Neural crest cell (in vitro differentiated cells): ENCODE measurements at regions not wholly inside any gene's neighbourhood (a gene's known extent, or its start where the extent isn't known, plus 50 kb on each side); places are given as distances from the start of the nearest gene placed in this dataset.

ENCODE experiments used
- DNase-seq: peaks from one replicate; pipeline ENCODE4 v3.0.0; 2021; ENCODE audit warnings: low read depth, mixed read lengths, low spot score
- H3K27ac Mint-ChIP-seq: one replicate; pipeline ENCODE4 v1.8.0; 2021; ENCODE audit warnings: mild to moderate bottlenecking, mixed read lengths; ENCODE audit not compliant: unreplicated experiment
- H3K27me3 Mint-ChIP-seq: 2 replicates; pipeline ENCODE4 v1.8.0; 2021; ENCODE audit warnings: low read depth, mild to moderate bottlenecking, mixed read lengths
- H3K36me3 Mint-ChIP-seq: 2 replicates; pipeline ENCODE4 v1.8.0; 2021; ENCODE audit warnings: low read depth, mild to moderate bottlenecking, mixed read lengths
- H3K4me1 Mint-ChIP-seq: 2 replicates; pipeline ENCODE4 v1.8.0; 2021; ENCODE audit warnings: mixed read lengths
- H3K4me3 Mint-ChIP-seq: one replicate; pipeline ENCODE4 v1.8.0; 2021; ENCODE audit warnings: mild to moderate bottlenecking, mixed read lengths
- H3K9me3 Mint-ChIP-seq: 2 replicates; pipeline ENCODE4 v1.8.0; 2021; ENCODE audit warnings: mixed read lengths
- TF ChIP-seq, protein P1 (sequence below): fragments of 200-600 bp; sonication (generic); conservative IDR thresholded peaks from 2 replicates; pipeline ENCODE4 v1.5.0; 2021; ENCODE audit warnings: antibody characterized with exemption, mild to moderate bottlenecking

DNA sequence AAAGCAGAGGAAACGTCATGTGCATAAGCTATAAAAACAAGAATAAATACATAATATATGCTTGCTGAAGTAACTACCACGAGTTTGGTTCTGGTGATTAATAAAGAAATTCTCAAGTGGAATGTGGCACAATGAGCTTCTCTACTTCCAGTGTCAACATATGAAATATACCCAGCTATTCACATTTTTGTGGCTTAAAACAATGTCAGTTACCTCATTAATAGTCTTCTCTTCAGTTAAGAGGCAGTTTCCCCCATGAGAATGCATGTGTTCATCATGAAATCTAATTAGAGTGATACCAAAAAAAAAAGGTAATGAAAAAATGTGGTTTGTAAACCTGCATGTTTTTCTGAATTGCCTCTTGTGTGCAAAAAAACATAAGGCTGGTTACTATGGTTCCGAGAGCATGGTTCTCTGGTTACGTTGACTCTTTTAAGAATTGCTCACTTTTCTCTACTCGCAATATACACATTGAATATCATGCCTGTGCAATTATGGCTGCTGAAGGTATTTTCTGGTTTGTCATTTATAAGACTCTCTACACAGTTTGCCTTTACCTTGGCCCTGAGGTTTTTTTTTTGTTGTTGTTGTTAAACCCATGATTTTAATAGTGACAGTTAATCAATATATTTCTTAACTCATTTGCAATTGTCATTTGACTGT is 108.2 kb downstream of the PCDH7 start:
- no peaks in the 10 kb centered on the region for H3K9me3 Mint-ChIP-seq
- no peaks in the 10 kb centered on the region for H3K4me1 Mint-ChIP-seq
- no peak for DNase-seq
- H3K27me3 Mint-ChIP-seq, result no peaks in the 10 kb centered on the region
- TF ChIP-seq, protein P1, sequence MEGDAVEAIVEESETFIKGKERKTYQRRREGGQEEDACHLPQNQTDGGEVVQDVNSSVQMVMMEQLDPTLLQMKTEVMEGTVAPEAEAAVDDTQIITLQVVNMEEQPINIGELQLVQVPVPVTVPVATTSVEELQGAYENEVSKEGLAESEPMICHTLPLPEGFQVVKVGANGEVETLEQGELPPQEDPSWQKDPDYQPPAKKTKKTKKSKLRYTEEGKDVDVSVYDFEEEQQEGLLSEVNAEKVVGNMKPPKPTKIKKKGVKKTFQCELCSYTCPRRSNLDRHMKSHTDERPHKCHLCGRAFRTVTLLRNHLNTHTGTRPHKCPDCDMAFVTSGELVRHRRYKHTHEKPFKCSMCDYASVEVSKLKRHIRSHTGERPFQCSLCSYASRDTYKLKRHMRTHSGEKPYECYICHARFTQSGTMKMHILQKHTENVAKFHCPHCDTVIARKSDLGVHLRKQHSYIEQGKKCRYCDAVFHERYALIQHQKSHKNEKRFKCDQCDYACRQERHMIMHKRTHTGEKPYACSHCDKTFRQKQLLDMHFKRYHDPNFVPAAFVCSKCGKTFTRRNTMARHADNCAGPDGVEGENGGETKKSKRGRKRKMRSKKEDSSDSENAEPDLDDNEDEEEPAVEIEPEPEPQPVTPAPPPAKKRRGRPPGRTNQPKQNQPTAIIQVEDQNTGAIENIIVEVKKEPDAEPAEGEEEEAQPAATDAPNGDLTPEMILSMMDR, result no peak
- H3K27ac Mint-ChIP-seq, result no peak overlapping the region
- no peaks in the 10 kb centered on the region for H3K36me3 Mint-ChIP-seq
- H3K4me3 Mint-ChIP-seq, result no peak overlapping the region

DNA sequence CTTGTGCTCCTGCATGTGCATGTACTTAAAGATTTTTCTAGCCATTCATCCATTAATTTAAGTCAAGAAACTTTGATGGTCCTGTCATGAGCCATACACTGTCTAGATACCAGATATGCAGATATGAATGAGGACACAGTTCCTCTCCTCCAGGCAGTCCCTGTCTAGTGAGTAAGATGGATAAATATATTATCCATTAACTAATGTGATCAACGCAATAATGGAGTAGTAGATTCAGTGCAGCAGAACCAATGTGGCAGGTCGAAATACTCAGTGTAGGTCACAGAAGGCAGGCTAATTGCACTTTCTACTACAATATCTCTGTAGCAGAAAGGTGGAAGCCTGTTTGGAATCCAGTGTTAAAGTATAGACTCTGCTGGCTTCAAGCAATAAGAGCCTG is 112.5 kb downstream of the PCDH7 start:
- Mint-ChIP-seq H3K36me3 (no peaks in the 10 kb centered on the region), H3K27me3 (no peaks in the 10 kb centered on the region), H3K9me3 (no peaks in the 10 kb centered on the region), H3K4me3 (no peak overlapping the region), H3K4me1 (peaks cover 14% of the 10 kb centered on the region), H3K27ac (no peak overlapping the region)
- DNase-seq, result no peak
- TF ChIP-seq, protein P1, result no peak

DNA sequence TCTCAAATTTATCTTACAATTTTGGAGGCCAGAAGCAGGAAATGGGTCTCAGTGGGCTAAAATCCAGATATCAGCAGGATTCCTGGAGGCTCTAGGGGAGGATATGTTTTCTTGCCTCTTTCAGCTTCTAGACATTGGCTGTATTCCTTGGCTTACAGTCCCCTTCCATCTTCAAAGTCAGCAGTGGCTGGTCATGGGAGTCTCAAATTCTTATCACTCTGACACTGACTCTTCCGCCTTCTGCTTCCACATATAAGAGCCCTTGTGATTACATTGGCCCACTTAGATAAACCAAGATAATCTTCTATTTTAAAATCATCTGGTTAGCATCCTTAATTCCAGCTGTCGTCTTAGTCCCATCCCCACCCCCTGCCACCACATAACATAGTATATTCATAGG is 113.0 kb downstream of the PCDH7 start:
- no peak overlapping the region for H3K27ac Mint-ChIP-seq
- no peak overlapping the region for H3K4me3 Mint-ChIP-seq
- no peaks in the 10 kb centered on the region for H3K9me3 Mint-ChIP-seq
- no peaks in the 10 kb centered on the region for H3K27me3 Mint-ChIP-seq
- TF ChIP-seq, protein P1, result no peak
- DNase-seq, result no peak
- no peaks in the 10 kb centered on the region for H3K36me3 Mint-ChIP-seq
- H3K4me1 Mint-ChIP-seq, result peaks cover 14% of the 10 kb centered on the region

DNA sequence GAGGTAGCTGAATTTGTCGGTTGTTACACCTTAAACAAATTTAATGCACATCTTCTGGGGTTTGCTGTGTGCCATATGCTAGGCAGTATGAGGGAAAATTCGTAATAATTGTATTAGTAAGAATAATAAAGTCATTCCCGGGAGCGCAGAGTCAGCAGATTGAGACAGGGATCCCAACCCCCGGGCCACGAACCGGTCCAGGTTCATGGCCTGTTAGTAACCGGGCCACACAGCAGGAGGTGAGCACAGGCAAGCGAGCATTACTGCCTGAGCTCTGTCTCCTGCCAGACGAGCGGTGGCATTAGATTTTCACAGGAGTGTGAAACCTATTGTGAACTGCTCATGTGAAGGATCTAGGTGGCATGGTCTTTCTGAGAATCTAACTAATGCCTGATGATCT is 114.9 kb downstream of the PCDH7 start:
- no peaks in the 10 kb centered on the region for H3K36me3 Mint-ChIP-seq
- no peak overlapping the region for H3K4me3 Mint-ChIP-seq
- no peak overlapping the region for H3K27ac Mint-ChIP-seq
- TF ChIP-seq, protein P1, result no peak
- DNase-seq, result no peak
- H3K9me3 Mint-ChIP-seq, result no peaks in the 10 kb centered on the region
- no peaks in the 10 kb centered on the region for H3K27me3 Mint-ChIP-seq
- peaks cover 14% of the 10 kb centered on the region for H3K4me1 Mint-ChIP-seq

DNA sequence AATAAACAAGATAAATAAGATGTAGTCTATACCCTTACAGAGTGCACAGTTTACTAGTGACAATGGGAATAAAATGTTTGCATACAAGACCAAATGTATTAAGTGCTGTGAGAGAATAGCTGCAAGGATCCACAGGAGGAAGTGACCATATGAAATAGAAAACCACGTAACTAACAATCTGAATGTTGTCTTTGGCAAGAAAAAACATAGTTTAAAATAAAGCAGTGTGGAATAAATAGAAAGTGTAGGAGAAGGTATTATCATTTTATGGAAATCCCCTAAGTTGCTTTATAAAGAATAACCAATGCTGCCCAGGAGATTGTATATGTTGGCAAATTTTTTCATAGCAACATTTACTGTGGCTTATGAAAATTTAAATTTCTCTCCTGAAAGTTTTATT is 116.1 kb downstream of the PCDH7 start:
- TF ChIP-seq, protein P1, result no peak
- Mint-ChIP-seq H3K9me3 (no peaks in the 10 kb centered on the region), H3K36me3 (no peaks in the 10 kb centered on the region), H3K4me1 (peaks cover 14% of the 10 kb centered on the region), H3K27ac (no peak overlapping the region), H3K27me3 (no peaks in the 10 kb centered on the region), H3K4me3 (no peak overlapping the region)
- DNase-seq, result no peak
